ENCODE measurements at regions not wholly inside any gene's neighbourhood (a gene's known extent, or its start where the extent isn't known, plus 50 kb on each side); places are given as distances from the start of the nearest gene placed in this dataset.

DNA sequence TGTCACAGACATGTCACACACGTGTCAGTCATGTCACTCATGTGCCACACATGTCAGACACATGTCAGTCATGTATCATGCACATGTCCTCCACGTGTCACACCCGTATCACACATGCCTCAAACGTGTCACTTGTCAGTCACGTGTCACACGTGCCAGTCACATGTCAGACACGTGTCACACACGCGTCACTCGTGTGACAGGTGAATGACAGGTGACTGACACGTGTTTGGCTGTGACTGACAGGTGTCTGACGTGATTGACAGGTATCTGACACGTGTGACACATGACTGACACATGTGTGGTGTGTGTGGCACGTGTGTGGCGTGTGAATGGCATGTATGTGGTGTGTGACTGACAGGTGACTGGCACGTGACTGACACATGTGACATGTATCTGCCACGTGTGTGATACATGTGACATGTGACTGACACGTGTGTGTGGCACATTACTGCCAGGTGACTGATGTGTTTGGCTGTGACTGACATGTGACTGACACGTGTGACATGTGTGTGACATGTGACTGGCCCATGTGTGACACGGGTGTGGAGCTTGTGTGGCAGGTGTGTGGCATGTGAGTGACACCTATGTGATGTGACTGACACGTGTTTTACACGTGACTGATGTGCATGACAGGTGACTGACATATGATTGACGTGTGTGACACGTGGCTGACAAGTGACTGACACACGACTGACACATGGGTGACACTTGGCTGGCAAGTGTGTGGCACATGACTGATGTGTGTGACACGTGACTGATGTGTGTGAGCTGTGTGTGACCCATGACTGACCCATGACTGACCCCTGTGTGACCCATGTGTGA lies 90.7 kb upstream of the GPC3 start:
- TF ChIP-seq CTCF (IDR thresholded peaks at IDR 0.05; ENCODE audit: low read depth, low read length, poor library complexity, severe bottlenecking) (no peak), EZH2phosphoT487 (IDR thresholded peaks at IDR 0.05; ENCODE audit: borderline replicate concordance, low read length) (no peak)

Data from DOHH2 (cell line).